NCI-H2196 treated with DMSO at 0.1 percent for 48 hours (cell line): ENCODE measurements at regions not wholly inside any gene's neighbourhood (a gene's known extent, or its start where the extent isn't known, plus 50 kb on each side); places are given as distances from the start of the nearest gene placed in this dataset.

ENCODE experiments used
- DNase-seq: peaks from one replicate; lab custom pipeline; 2025; ENCODE audit not compliant: unreplicated experiment; lab: John Stamatoyannopoulos, UW

- no peak for DNase-seq
These were observed 319.7 kb downstream of the CXCL12 start for GRCh38 chr10:44064987-44065787.

- no peak for DNase-seq
These were observed 320.6 kb downstream of the CXCL12 start for GRCh38 chr10:44064317-44064716.

- DNase-seq = no peak
These were observed 321.2 kb downstream of the CXCL12 start for GRCh38 chr10:44063686-44064085.

- DNase-seq = no peak
These were observed 324.2 kb downstream of the CXCL12 start for GRCh38 chr10:44060719-44061118.

DNA sequence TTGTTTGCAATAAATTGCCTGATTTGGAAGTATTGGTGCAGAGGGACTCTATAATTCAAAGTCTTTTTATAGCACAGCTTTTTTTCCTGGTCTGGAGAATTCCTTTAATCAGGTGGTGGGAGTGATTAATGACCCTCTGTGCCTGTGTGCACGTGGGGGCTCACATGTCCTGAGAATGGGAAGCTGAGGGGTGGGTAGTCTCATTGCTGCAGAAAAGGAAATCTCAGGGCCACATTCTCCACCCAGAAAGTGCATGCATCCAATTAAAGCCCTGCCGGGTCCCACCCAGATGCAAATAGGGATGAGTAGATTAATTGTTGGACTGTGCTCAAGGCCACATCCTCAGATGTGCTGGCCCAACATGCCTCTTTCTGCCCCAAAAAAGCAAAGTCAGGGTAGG, 324.7 kb downstream of the CXCL12 start:
- DNase-seq = no peak

DNA sequence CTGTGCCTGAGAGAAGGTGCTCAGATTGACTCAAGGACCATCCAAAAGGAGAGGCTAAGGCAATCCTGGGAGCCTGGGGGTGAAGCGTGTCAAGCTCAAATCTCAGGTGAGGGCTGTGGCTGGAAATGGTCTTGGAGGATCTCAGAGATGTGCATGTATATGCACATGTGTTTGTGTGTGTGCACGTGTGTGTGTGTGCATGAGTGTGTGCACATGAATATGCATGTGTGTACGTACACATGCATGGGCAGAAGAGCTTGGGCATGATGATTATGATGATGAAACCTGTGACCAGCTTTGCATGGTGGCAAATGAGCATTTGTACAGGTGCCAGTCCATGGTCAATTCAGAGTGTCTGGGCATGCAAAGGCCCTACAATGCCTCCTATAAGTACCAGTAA, 326.6 kb downstream of the CXCL12 start:
- no peak for DNase-seq

- DNase-seq = no peak
These were observed 327.7 kb downstream of the CXCL12 start for GRCh38 chr10:44056967-44057805.

DNA sequence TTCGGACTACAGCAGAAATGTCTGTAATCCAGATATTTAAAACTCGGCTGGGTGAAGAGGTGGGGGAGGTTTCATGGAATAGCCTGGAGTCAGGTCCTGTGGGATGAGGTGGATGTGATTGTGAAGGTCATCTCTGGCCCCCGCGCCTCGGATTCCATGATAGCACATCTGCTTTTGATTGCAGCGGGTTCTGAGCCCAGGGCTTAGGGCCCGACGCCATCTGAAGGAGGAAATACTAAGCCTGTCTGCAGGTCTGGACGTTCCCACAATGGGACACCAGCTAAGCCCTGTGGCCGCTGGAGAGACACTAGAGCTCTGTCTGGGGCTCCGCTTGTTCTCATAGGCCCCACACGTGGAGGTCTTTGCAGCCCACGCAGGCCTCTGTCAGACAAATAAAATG, 328.7 kb downstream of the CXCL12 start:
- no peak for DNase-seq

DNA sequence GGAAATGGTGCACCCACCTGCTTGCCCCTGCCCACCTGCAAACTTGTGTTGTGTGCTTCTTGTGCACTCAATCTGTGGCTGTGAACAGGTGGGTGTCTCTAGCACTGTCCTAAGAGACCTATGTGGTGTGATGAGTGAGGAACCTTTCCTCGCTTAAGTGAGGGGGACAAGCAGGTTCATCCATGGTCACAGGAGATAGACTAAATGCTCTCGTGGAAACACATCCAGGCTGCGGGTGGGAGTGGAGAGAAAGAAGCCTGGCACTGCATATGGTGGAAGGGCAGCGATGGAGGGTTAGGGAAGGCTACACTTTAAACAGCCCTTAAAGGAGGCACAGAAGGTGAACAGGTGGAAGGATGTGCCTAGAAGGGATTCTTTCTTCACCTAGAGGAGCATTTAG, 330.9 kb downstream of the CXCL12 start:
- no peak for DNase-seq

DNA sequence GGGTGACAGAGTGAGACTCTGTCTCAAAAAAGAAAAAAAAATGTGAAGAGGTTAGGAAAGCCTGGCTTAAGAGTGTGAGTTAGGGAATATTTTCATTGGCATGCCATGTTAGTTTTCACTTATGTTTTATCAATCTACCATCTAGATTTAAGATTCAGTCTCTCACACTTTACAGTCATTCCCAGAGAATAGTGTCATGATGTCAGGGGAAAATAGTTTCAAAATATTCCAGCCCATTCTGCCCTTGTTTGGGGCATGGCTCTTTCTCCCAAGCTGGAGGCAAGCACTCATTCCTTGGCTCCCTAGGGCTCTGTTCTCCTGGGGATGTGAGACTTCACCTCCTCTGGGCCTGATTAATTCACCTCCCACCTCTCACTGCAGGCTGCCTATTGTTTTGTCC, 331.5 kb downstream of the CXCL12 start:
- no peak for DNase-seq

DNA sequence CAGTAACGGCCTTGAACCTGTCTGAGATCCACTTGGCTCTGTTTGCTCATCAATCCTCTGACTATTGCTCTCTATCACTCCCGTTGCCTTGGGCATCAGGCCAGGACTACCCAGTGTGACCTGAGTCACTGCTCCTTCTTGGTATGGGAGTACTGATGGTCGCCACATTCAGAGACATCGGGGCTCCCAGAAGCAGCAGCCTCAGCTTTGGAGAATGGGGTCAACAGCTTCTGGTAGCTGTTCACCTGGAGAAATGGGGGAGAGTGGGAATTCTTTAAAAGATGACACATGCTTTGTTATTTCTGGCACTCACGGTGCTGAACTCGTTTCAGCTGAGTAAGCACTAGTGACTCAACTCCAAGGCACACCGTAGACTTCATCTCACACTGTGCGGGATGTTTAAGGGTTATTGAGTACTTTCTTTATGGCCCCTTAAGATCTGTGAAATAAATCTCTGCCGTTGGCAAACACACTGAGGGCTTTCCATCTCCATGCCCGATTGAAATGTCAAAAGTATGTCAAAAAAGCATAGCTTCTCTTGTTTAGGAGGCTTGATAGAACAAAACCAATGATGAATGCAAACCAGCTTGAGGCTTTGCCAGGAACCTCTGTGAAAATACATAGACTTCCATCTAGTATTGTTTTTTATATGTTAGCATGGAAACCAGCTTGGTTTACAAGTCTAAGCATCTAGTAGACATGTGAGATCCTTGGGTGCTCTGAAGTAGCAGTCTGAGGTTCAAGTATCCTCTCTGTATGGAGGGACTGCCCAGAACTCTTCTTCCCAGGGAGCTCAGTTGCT, 333.1 kb downstream of the CXCL12 start:
- no peak for DNase-seq

GRCh38 chr10:44051091-44051490, 333.8 kb downstream of the CXCL12 start:
- no peak for DNase-seq

DNA sequence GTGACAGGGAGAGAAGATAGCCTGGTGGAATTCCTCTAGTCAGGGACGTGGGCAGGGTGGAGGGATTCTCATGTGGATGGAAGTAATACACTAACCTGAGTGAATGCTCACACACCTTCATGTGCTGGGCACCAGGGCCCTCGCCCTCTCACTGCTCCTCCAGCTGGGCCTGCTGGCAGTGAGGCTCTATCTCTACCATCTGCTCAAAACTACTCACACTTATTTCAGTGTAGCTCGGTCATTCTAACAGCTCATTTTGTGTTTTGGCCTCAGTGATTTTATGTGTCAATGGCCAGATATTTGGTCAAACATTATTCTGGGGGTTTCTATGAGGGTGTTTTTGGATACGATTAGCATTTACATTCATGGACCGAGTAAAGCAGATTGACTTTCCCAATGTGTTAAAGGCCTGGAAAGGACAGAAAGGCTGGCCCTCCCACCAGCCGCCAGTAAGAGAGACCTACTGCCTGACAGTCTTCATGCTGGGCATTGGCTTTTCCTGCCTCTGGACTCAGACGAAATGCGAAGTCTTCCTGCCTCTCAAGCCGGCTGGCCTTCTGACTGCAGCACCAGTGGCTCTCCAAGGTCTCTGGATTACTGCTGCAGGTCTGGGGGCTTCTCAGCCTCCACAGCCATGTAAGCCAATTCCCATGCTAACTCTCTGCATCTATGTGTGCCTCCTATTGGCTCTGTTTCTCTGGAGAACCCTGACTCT, 335.4 kb downstream of the CXCL12 start:
- DNase-seq = no peak

- no peak for DNase-seq
These were observed 337.5 kb downstream of the CXCL12 start for GRCh38 chr10:44047361-44047760.

- no peak for DNase-seq
These were observed 338.3 kb downstream of the CXCL12 start for GRCh38 chr10:44046605-44047004.

- DNase-seq = no peak
These were observed 339.9 kb downstream of the CXCL12 start for GRCh38 chr10:44045020-44045419.

GRCh38 chr10:44044549-44044948, 340.3 kb downstream of the CXCL12 start:
- no peak for DNase-seq

DNA sequence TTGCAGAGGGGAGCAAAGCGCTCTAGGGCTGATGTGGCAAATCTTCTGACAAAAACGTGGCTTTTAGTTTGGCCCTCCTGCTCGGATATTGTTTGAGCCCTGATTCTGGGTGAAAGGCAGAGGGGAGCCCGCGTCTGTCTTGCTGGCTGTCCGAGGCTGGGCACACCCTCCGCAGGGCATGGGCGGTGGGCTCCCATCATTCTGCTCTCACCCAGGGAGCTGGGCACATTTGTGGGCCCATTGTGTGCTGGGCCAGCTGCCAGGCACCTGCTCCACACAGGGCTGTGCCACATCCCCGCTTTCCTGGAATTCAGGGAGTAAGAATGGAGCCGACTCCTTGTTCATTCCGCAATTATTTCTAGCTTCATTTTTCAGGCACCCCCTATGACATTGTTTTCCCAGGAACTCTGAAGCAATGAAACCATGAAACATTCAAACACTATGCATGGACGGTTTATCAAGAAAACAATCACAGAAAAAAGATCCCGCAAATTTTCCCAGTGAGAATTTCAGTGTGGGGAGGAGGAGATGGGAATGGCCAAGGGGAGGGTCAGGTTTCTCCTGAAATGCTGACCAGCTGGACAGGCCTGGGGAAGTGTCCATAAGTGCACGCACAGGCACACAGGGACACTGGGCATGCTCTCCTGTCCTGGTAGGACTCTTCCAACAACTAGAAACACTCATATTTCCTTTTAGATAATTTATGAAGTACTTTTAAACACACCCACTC, 341.1 kb downstream of the CXCL12 start:
- DNase-seq = no peak

DNA sequence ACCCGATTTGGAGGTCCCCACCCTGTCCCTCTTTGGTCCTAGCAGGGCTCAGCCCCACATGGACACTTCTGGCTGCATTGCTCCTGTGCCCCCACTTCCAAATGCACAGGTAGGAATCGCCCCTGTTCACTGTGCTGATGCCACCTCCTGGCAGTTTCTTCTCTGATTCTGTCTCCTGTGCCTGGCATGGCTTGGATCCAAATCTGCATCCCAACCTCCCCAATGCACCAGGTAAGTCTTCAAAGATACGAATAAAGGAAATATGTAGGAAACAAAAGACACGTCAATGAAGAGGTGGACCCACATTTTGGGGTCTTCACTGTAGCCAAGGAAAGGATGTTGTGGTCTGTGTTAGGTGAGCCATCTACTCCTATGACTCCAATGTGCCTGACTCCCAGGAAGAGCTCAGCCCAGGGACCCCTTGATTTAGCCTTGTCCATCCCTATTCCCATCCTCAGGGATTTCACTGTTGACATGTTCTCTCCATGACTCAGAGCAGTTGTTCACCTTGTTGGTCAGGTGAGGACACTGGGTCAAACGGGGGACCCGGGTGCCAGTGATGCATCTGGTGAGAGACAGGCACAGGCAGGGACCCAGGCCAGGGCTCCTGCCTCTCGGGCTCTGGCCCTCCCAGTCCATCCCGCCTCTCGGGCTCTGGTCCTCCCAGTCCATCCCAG, 341.8 kb downstream of the CXCL12 start:
- no peak for DNase-seq
